Peyer's patch (tissue), 4 donors: ENCODE measurements at regions not wholly inside any gene's neighbourhood (a gene's known extent, or its start where the extent isn't known, plus 50 kb on each side); places are given as distances from the start of the nearest gene placed in this dataset.

Experiments
- DNase-seq, 3 donors: peaks; one replicate each; pipeline ENCODE4 v3.0.0-alpha.2; 2017 to 2019
- H3K27ac ChIP-seq, 4 donors: fragments of 200-600 bp; sonication (generic); one replicate each; pipeline ENCODE4 v1.5.1; 2016 to 2019
- H3K27me3 ChIP-seq, 2 donors: fragments of 200-600 bp; sonication (generic); one replicate each; pipeline ENCODE4 v1.5.1; 2019
- H3K36me3 ChIP-seq, 3 donors: fragments of 200-600 bp; sonication (generic); one replicate each; pipeline ENCODE4 v1.5.1; 2016 to 2019
- H3K4me1 ChIP-seq, 4 donors: fragments of 200-600 bp; sonication (generic); one replicate each; pipeline ENCODE4 v1.5.1; 2016 to 2019
- H3K4me3 ChIP-seq, 4 donors: fragments of 200-600 bp; sonication (generic); 1 replicate in 3 of 4; 2 replicates in 1 of 4; pipeline ENCODE4 v1.5.1; 2016 to 2019; ENCODE audit warnings: mild to moderate bottlenecking in 1 of 4
- H3K9me3 ChIP-seq, 4 donors: fragments of 200-600 bp; sonication (generic); one replicate each; pipeline ENCODE4 v1.5.1; 2016 to 2019; ENCODE audit warnings: mild to moderate bottlenecking in 1 of 4
- POLR2A ChIP-seq, 2 donors: fragments of 450-650 bp; IDR thresholded peaks; one replicate each; pipeline ENCODE4 v1.5.1; 2017; ENCODE audit warnings: antibody characterized with exemption in 2 of 2, mild to moderate bottlenecking in 2 of 2, moderate library complexity in 2 of 2
- TF ChIP-seq, protein P1 (sequence below), 6 experiments: fragments of 450-650 bp in 4 of 6; fragments of 200-600 bp in 2 of 6; sonication (generic) in 1 of 6; IDR thresholded peaks; one replicate each; pipeline ENCODE4 v1.5.1; 2017 to 2019; ENCODE audit warnings: antibody characterized with exemption in 6 of 6, mild to moderate bottlenecking in 3 of 6, moderate library complexity in 1 of 6

DNA sequence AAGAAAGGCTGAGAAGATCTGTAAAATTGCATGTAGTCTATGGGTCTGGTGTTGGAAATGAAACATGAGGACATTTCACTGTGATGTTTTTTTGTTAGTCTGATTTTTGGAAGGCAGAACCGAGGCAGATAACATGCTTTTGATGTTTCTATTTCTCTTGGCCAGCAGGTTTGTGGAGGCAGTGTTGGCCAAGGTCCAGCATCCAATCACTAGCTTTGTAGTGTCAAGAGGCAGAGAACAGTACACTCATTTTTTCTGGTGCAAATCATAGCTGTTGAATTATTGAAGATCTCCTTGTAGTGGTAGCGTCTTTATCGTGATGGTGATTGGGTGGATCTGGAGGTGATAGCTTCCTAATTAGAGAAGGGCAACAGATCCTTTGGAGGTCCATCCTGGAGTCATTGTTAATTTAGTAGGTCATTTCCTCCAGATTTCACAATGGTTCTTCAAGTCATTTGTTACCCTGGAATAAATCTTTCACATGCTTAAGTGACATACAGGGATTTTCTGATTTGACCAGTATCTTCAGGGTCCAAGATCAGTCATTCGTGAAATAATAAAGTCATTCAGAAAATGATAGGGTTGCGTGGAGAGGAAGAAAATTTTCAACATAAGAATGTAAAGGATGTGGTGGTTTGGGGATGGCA, 252.4 kb upstream of the CPNE8 start:
- no peaks in the 10 kb centered on the region for H3K36me3 ChIP-seq
- DNase-seq: no peak

DNA sequence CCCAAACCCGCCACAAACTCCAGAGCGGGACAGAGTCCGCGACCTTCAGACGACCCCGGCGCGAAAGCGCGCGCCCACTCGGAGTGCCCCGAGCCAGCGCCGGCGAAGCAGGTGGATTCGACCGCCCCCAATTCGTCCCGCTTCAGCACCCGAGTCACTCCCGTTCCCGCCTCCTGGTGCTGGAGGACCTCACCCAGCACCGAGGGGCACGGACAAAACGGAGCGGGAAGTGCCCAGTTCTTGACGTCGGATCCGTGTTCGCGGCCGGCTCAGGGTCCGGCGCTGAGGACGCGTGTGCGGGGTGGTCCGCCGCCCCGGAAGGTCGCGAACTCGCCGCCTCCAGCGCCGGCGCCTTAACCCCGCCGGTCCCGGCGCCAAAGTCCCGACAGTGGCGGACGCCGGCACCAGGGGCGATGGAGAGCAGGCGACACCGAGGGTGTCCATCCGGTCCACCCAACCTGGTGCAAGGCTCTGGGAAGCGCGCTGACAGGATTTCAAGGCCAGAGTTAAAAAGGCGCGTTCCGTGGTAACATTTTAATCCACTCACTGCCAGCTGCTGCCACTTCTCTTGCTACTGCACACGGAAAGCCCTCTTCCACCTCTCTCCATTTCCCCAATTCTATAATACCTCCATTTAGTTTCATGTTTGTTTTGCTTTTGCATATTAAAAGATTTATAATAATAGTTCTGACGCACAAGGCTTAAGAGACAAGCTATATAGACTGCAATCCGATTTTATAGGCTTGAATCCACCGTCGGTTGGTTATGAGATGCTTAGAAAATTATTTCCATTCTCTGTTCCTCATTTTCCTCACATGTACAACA, 240.0 kb upstream of the CPNE8 start:
- H3K27me3 ChIP-seq: peaks cover 0 to 8% of the 10 kb centered on the region in 2 donors
- TF ChIP-seq, protein P1, sequence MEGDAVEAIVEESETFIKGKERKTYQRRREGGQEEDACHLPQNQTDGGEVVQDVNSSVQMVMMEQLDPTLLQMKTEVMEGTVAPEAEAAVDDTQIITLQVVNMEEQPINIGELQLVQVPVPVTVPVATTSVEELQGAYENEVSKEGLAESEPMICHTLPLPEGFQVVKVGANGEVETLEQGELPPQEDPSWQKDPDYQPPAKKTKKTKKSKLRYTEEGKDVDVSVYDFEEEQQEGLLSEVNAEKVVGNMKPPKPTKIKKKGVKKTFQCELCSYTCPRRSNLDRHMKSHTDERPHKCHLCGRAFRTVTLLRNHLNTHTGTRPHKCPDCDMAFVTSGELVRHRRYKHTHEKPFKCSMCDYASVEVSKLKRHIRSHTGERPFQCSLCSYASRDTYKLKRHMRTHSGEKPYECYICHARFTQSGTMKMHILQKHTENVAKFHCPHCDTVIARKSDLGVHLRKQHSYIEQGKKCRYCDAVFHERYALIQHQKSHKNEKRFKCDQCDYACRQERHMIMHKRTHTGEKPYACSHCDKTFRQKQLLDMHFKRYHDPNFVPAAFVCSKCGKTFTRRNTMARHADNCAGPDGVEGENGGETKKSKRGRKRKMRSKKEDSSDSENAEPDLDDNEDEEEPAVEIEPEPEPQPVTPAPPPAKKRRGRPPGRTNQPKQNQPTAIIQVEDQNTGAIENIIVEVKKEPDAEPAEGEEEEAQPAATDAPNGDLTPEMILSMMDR (IDR thresholded peaks at IDR 0.05): peak in 5 of 6 experiments; percentile 12 to 84 (median 48)
- TF ChIP-seq POLR2A (IDR thresholded peaks at IDR 0.05): no peak
- H3K27ac ChIP-seq: no peak overlapping the region
- H3K4me3 ChIP-seq: peak overlapping the region; percentile 21 to 64 (median 38)
- H3K4me1 ChIP-seq: peaks cover 0 to 8% (median 0%) of the 10 kb centered on the region in 4 donors
- DNase-seq: peak in 2 of 3 donors; percentile 66 to 70
- H3K9me3 ChIP-seq: peaks cover 0 to 5% (median 0%) of the 10 kb centered on the region in 4 donors
- no peaks in the 10 kb centered on the region for H3K36me3 ChIP-seq

More for the DNA sequence above, 252.4 kb upstream of the CPNE8 start:
- Histone ChIP-seq H3K9me3 (no peaks in the 10 kb centered on the region), H3K27me3 (no peaks in the 10 kb centered on the region), H3K4me3 (no peak overlapping the region), H3K4me1 (no peaks in the 10 kb centered on the region), H3K27ac (no peak overlapping the region)
- TF ChIP-seq POLR2A (IDR thresholded peaks at IDR 0.05): no peak
- TF ChIP-seq, protein P1 (IDR thresholded peaks at IDR 0.05): no peak

DNA sequence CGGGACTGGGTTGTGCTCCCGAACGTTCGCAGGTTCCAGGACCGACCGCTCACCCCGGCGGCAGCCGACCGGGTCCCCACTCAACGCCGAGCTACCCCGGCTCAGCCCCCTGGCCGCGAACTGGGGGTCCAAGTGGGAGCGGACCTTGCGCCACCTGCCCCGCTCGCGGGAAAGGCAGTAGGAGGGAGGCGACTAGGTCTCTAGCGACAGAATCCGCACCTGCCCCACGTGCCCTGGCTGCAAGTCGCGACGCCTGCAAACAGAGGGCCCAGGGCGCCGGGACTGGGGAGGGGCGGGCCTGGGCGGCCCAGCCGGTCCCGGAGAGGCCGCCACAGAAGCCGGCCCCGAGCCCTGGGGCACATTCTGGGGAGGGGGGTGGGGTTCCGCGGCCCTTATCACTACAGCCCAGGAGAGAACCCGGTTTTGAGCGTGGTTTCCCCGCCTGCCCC, 239.2 kb upstream of the CPNE8 start:
- Histone ChIP-seq H3K9me3 (peaks cover 0 to 5% (median 0%) of the 10 kb centered on the region in 4 donors), H3K27ac (no peak overlapping the region), H3K4me3 (peak overlapping the region in 2 of 4 donors; percentile 54 to 64), H3K27me3 (peaks cover 0 to 8% of the 10 kb centered on the region in 2 donors), H3K4me1 (peaks cover 0 to 8% (median 0%) of the 10 kb centered on the region in 4 donors), H3K36me3 (no peaks in the 10 kb centered on the region)
- no peak for DNase-seq
- TF ChIP-seq, protein P1 (IDR thresholded peaks at IDR 0.05): no peak
- no peak for TF ChIP-seq POLR2A (IDR thresholded peaks at IDR 0.05)

DNA sequence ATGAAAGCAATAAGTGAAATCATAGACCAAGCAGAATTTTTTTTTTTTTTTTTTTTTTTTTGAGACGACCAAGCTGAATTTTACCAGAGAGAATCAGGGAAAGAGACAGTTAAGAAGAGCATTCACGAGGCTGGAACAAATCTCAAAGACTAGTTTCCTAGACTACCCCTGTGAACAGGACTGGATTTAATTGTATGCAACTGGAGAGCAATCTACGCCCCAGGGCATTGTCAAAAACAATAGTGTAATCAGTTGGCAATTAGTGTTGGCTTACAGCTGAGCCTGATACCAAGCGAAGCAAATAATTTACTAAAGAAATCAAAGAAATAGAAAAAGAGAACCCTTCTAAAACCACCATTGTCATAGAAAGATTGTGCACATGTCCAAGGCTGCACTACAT, 232.9 kb upstream of the CPNE8 start:
- no peak overlapping the region for H3K27ac ChIP-seq
- no peaks in the 10 kb centered on the region for H3K9me3 ChIP-seq
- H3K36me3 ChIP-seq: no peaks in the 10 kb centered on the region
- no peaks in the 10 kb centered on the region for H3K4me1 ChIP-seq
- no peaks in the 10 kb centered on the region for H3K27me3 ChIP-seq
- H3K4me3 ChIP-seq: no peak overlapping the region
- no peak for DNase-seq
- no peak for TF ChIP-seq POLR2A (IDR thresholded peaks at IDR 0.05)
- TF ChIP-seq, protein P1 (IDR thresholded peaks at IDR 0.05): no peak

DNA sequence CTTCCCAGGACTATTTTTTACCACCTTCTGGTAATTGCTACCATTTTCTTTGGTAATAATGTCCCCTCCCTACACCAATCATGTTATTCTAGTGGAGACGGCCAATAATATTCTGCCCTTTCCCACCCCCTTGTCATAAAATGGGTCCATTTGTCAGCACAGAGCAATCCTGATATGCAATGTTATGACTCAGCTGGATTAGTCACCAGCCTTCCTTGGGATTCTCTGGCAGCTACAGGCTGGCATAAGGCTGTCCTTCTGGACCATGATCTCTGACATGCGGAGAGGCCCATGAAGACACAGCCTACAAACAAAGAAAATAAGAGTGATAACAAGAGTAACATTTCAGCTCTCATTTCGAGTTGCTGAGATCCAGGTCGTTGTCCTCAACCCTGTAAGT, 222.0 kb upstream of the CPNE8 start:
- Histone ChIP-seq H3K27ac (peak overlapping the region in 1 of 4 donors; percentile 0), H3K9me3 (no peaks in the 10 kb centered on the region), H3K4me1 (no peaks in the 10 kb centered on the region), H3K36me3 (no peaks in the 10 kb centered on the region), H3K4me3 (no peak overlapping the region), H3K27me3 (no peaks in the 10 kb centered on the region)
- no peak for TF ChIP-seq POLR2A (IDR thresholded peaks at IDR 0.05)
- peak in 1 of 3 donors; percentile 73 for DNase-seq

DNA sequence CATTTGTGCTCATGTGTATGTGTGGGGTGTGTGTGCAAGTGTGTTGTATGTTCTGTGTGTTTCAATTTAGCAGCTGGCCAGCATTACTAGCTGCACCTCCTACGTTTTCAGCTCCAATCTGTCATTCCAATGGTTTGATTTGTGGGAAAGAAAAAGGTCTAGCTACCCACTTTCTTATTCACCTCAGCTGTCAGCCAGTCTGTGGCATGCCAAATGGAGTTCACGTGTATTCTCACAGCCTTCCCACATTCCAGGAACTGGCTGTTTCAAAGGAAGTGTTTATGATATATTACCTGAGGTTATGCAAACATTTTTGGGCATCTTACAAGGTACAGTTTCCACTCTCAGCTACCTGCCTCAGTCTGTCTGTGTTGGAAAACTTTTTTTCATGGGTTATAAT, 220.2 kb upstream of the CPNE8 start:
- no peak overlapping the region for H3K4me3 ChIP-seq
- TF ChIP-seq, protein P1 (IDR thresholded peaks at IDR 0.05): no peak
- TF ChIP-seq POLR2A (IDR thresholded peaks at IDR 0.05): no peak
- H3K36me3 ChIP-seq: no peaks in the 10 kb centered on the region
- H3K27me3 ChIP-seq: no peaks in the 10 kb centered on the region
- no peak overlapping the region for H3K27ac ChIP-seq
- DNase-seq: no peak
- H3K9me3 ChIP-seq: no peaks in the 10 kb centered on the region
- no peaks in the 10 kb centered on the region for H3K4me1 ChIP-seq
